NCI-H446 treated with DMSO at 0.1 percent for 48 hours (cell line): ENCODE measurements at regions not wholly inside any gene's neighbourhood (a gene's known extent, or its start where the extent isn't known, plus 50 kb on each side); places are given as distances from the start of the nearest gene placed in this dataset.

ENCODE experiments used
- DNase-seq: peaks from one replicate; lab custom pipeline; 2025; lab: John Stamatoyannopoulos, UW

DNA sequence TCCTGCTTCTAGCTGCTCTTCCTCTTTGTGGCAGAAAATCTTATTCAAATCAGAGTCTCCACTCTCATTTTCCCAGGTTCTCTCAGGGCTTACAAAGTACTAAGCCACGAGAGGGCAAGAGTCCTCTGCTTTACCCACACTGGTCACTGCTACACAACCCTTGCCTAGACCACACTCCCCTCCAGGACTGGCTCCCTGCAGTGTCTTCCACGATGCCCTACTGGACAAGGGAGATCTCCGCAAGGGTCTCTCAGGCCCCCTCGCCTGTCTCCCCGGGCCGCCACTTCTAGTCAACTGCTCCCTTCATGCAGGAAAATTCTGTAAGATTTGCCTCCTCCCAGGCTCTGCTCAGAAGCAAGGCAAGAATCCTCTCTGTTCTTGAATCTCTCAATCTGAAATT is 319.6 kb downstream of the RRAGC start:
- DNase-seq = no peak

DNA sequence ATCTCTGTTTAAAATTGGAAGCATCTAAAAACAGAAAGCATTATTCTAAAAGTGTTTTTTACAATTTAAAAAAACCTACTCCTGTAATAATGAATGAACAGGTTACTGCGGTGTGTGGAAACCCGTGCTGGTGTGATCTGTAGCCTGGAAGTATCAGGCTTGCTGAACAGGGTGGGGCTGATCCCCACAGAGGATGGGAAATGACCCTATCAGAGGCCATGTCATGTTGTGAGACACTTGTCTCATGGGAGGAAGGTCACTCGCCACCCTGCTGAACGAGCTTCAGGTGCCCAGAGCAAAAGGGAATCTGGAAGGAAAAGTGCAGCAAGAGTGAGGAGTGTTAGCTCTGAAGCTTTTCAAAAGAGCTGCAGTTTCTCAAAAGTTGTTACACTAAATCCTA is 320.7 kb downstream of the RRAGC start:
- no peak for DNase-seq

DNA sequence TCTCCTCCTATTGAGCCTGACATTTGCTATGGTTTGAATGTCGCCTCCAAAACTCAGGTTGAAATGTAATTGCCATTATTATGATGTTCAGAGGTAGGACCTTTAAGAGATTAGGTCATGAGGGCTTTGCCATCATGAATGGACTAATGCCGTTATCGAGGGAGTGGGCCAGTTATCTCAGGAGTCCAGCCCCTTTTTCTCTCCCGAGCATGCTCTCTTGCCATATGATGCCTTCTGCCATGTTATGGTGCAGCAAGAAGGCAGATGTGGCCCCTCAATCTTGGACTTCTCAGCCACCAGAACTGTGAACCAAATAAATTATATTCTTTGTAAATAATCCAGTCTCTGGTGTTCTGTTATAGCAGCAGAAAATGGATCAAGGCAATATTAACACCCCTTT is 323.5 kb downstream of the RRAGC start:
- DNase-seq = no peak

DNA sequence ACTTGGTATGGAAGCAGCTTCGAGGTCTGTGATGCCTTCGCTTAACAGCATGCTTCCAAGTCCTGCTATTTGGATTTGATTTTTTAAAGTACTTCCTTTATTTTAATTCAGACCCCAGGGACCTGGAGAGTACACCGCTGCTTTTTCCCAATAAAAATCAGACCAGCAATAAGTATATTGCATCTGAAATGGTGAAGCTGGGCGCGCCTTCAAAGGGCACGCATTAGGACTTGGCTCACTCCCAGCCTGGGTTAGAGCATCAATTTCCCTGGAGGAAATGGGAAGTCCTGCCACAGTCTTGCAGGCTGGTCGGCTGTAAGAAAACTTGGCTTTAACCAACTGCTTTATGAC is 325.1 kb downstream of the RRAGC start:
- no peak for DNase-seq

DNA sequence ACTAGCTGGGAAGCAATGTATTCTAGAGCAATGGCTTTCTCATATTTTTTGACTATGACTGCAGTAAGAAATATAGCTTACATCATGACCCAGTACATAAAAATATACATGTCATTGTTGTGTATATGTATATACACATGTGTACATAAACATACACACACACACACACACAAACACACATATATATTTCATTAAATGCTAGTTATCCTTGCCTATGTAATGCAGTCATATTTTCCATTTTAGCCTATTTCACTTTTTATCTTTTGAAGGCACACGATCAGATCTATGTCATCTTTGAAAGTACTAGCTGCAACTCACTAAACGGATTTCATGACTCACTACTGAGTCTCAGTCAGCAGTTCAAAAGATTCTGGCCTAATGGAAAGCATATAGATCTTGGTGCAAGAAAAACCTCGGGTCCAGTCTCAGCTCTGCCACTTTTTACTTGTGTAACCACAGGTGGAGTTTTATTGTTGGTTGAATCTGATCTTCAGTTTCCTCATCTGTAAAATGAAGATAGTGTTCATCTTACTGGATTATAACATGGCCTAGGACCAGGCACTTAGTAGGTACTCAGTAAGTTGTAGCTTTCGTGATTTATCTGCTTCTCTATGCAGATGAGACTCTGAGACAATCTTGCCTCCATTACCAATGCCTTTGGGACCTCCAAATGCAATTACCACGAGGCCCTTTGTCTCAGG is 325.6 kb downstream of the RRAGC start:
- no peak for DNase-seq

GRCh38 chr1:38530957-38531356 is 328.6 kb downstream of the RRAGC start:
- no peak for DNase-seq

DNA sequence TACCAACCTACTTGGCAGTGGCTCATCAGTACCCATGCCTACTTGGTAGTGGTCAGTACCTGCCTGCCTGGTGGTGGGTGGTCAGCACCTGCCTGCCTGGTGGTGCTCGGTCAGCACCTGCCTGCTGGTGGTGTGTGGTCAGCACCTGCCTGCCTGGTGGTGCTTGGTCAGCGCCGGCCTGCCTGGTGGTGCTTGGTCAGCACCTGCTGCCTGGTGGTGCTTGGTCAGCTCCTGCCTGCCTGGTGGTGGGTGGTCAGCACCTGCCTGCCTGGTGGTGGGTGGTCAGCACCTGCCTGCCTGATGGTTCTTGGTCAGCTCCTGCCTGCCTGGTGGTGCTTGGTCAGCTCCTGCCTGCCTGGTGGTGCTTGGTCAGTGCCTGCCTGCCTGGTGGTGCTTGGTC is 329.6 kb downstream of the RRAGC start:
- no peak for DNase-seq

GRCh38 chr1:38529391-38529790 is 330.2 kb downstream of the RRAGC start:
- DNase-seq = no peak

DNA sequence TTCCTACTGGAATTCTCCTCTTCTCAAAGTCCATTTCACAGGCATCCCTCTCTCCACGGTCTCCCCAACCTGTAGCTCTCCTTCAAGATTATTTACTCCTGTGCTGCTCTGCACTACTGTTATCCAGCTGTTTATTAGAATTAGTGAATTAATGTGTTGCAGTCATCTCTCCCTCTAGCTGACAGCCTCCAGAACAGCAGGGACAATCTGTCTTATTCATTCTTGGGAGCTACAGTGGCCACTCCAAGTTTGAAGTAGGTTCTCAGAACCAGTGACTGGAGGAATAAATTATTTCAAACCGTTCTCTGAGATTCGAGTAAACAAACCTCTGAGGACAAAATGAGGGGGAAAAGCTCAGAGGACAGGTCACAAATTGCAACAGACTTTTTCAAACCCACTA is 330.9 kb downstream of the RRAGC start:
- DNase-seq = no peak

GRCh38 chr1:38527373-38527966 is 332.1 kb downstream of the RRAGC start:
- no peak for DNase-seq

DNA sequence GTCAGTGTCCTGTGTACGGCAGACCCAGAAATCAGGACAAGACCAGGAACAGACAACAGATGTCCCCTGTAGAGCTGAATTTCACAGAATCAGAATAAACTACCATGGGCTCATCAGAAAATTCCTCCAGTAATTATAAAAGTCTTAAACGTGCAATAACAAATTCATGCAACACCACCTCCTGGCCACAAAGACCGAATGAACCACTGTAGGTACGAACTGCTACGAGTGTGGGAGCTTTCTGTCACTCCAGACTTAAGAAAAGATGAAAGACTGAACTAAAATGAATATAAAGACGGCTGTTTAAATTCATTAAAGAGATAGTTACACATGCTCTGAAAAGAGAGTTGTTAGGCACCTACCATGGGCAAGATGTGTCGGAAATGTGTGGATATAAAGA is 333.5 kb downstream of the RRAGC start:
- DNase-seq = no peak

- no peak for DNase-seq
These were observed 334.1 kb downstream of the RRAGC start for GRCh38 chr1:38525343-38526043.

DNA sequence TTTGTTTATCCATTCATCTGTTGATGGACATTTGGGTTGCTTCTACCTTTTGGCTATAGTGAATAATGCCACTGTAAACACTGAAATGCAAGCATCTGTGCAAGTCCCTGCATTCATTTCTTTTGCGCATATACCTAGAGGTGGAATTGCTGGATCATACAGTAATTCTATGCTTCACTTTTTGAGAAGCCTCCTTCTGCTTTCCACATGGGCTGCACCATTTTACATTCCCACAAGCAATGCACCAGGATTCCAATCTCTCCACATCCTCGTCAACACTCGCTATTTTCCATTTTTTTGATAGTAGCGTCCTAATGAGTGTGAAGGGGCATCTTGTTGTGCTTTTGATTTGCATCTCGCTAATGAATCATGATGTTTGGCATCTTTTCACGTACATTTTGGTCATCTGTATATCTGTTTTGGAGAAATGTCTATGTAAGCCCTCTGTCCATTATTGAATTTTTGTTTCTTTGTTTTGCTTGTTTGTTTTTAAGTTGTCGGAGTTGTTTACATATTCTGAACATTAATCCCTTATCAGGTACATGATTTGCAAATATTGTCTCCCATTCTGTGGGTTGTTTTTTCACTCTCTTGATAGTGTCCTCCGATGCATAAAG is 335.4 kb downstream of the RRAGC start:
- no peak for DNase-seq

DNA sequence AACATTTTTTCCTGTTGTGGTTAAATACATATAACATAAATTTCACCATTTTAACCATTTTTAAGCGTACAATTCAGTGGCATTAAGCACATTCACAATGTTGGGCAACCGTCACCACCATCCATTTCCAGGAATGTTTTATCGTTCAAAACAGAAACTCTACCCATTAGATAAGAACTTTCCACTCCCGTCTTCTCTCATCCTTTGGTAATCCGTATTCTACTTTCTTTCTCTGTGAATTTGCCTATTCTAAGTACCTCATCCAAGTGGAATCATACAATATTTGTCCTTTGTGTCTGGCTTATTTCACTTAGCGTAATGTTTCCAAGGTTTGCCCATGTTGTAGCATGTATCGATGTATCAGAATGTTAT is 336.0 kb downstream of the RRAGC start:
- DNase-seq = no peak

GRCh38 chr1:38522915-38523567 is 336.5 kb downstream of the RRAGC start:
- no peak for DNase-seq

DNA sequence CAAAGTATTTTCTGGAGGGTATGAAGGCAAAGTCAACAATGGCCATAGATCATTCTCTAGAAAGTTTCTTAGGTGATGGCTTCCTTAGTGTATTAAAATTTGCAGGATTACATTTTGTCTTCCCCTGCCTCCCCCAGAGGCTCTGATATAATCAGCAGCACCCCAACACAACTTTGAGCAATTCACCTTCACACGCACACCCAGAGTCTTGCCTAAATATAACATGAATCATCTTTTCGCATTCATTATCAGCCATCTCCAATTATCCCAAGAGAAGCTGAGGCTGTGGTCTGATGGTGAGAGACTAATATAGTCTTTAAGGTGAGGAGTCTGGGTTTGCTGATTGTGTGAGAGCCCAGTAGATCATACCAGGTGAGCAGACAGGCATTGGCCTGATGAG is 343.0 kb downstream of the RRAGC start:
- no peak for DNase-seq

GRCh38 chr1:38512789-38513188 is 346.8 kb downstream of the RRAGC start:
- no peak for DNase-seq

- no peak for DNase-seq
These were observed 347.4 kb downstream of the RRAGC start for GRCh38 chr1:38512024-38512767.

- DNase-seq = no peak
These were observed 351.3 kb downstream of the RRAGC start for GRCh38 chr1:38508232-38508631.

- no peak for DNase-seq
These were observed 352.0 kb downstream of the RRAGC start for GRCh38 chr1:38507563-38507962.

DNA sequence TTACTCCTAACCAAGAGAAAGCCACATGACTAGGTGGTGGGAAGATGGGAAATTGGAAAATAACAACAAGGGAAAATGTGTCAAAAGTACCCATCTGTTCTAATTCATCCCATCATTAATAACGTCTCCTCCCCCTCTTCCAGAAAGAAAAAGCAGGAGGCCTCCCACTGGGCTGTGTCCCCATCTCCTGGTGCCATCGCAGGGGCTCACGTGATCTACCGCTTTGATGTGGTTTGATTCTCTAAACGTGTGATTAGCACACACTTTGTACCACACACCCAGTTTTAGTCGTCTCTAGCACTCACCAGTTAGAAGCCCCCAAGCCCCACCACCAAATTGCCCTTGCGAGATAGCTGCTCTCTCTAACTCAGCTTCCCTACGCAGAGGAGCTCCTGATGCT is 353.6 kb downstream of the RRAGC start:
- DNase-seq = no peak

- no peak for DNase-seq
These were observed 356.8 kb downstream of the RRAGC start for GRCh38 chr1:38502758-38503157.
